A549 (cell line): ENCODE measurements at regions not wholly inside any gene's neighbourhood (a gene's known extent, or its start where the extent isn't known, plus 50 kb on each side); places are given as distances from the start of the nearest gene placed in this dataset.

Source experiments
- BHLHE40 ChIP-seq: IDR thresholded peaks from 2 replicates; pipeline ENCODE4 v1.6.1; 2012; ENCODE audit warnings: low read depth, low read length, inconsistent platforms
- EP300 ChIP-seq, 2 experiments: fragments of >200 bp; sonication (Bioruptor Twin); formaldehyde crosslinking; IDR thresholded peaks; 2 replicates in 1 of 2; 3 replicates in 1 of 2; pipeline ENCODE4 v1.6.1; 2016 to 2017
- ESRRA ChIP-seq: fragments of 150-350 bp; IDR thresholded peaks from 2 replicates; pipeline ENCODE4 v1.6.1; 2014; ENCODE audit warnings: mild to moderate bottlenecking, low read length, borderline replicate concordance
- POLR2A ChIP-seq: IDR thresholded peaks from 2 replicates; pipeline ENCODE4 v1.6.1; 2012; ENCODE audit warnings: mild to moderate bottlenecking, low read length
- REST ChIP-seq: fragments of 200-600 bp; sonication (generic); IDR thresholded peaks from 2 replicates; pipeline ENCODE4 v1.6.1; 2016; ENCODE audit warnings: antibody characterized with exemption, mild to moderate bottlenecking, moderate library complexity
- TF ChIP-seq, protein P1 (sequence below): fragments of >200 bp; sonication (Bioruptor Twin); formaldehyde crosslinking; IDR thresholded peaks from 3 replicates; pipeline ENCODE4 v1.5.1; 2016

DNA sequence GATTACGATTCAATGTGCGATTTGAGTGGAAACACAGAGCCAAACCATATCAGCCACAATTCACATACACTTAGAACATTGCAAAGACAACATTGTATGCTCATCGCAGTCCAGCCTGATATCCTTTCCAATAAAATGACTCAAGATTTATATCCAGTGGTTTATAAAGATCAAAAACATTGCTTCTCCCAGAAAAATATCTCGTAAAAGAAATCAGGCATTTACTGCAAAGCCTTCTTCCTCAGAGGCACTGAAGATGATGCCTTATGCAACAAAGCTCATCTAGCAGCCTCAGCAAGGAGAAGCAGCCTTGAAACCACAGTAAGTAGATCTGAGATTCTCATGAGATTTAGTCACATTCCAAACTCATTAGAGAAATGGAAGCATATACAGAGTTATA, 523.8 kb downstream of the ELAVL2 start:
- TF ChIP-seq, protein P1, sequence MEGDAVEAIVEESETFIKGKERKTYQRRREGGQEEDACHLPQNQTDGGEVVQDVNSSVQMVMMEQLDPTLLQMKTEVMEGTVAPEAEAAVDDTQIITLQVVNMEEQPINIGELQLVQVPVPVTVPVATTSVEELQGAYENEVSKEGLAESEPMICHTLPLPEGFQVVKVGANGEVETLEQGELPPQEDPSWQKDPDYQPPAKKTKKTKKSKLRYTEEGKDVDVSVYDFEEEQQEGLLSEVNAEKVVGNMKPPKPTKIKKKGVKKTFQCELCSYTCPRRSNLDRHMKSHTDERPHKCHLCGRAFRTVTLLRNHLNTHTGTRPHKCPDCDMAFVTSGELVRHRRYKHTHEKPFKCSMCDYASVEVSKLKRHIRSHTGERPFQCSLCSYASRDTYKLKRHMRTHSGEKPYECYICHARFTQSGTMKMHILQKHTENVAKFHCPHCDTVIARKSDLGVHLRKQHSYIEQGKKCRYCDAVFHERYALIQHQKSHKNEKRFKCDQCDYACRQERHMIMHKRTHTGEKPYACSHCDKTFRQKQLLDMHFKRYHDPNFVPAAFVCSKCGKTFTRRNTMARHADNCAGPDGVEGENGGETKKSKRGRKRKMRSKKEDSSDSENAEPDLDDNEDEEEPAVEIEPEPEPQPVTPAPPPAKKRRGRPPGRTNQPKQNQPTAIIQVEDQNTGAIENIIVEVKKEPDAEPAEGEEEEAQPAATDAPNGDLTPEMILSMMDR: no peak
- TF ChIP-seq REST: no peak
- no peak for TF ChIP-seq ESRRA
- no peak for TF ChIP-seq EP300 (IDR thresholded peaks at IDR 0.05)
- TF ChIP-seq BHLHE40: no peak
- TF ChIP-seq POLR2A: no peak
